Amniotic stem cell (primary cell): ENCODE measurements at regions not wholly inside any gene's neighbourhood (a gene's known extent, or its start where the extent isn't known, plus 50 kb on each side); places are given as distances from the start of the nearest gene placed in this dataset.
"Not testable (repeated sequence)": the region's sequence is repeated elsewhere in the genome, so short reads cannot be mapped to it uniquely, and the experiment has no call there.

ENCODE experiments used
- DNase-seq: peaks from one replicate; lab custom pipeline; 2025; lab: John Stamatoyannopoulos, UW

- no peak for DNase-seq
These were observed 92.0 kb upstream of the FAM13C start for GRCh38 chr10:59454171-59454919.

DNA sequence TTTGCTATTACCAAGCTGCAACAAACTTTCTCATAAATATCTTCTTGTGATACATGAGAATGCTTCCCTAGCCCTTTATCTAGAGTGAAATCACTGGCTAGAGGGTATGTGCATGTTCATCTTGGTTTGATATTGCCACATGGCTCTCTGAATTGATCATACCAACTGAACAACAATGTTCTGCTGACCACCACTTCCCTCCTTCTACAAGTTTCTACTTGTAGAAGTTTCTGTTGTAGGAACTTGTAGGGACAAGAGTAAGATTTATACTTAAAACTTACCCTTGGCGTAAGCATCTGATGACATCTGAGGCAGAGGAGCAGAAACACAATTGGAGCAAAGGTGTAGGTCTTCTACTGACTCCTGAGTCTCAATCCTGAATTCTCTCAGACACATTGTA is 86.3 kb upstream of the FAM13C start:
- DNase-seq = no peak

DNA sequence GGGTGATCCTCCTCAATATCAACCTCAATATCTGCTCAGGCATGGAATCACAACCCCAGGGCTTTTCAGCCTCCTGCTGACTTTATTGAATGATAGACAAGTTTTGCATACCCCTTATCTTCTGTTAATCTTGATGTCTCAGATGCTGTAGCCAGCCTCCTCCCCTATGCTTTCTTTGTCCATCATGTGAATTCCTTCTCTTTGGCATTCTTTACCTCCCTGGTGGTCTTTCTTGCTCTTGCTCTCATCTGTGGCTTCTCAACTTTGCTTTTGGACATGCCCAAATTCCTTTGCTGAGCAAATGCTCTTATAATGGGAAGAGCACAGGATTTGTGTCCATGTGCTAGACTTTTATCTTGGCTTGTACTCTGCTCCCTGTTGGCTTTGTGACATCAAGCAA is 73.4 kb upstream of the FAM13C start:
- DNase-seq = no peak

- no peak for DNase-seq
These were observed 72.3 kb upstream of the FAM13C start for GRCh38 chr10:59434463-59435321.

GRCh38 chr10:59433720-59434428 is 71.5 kb upstream of the FAM13C start:
- no peak for DNase-seq

- DNase-seq = no peak
These were observed 70.0 kb upstream of the FAM13C start for GRCh38 chr10:59432207-59432900.

- not testable (repeated sequence) for DNase-seq
These were observed 51.4 kb upstream of the FAM13C start for GRCh38 chr10:59413795-59414194.
